NCI-H1930 (cell line): ENCODE measurements at regions not wholly inside any gene's neighbourhood (a gene's known extent, or its start where the extent isn't known, plus 50 kb on each side); places are given as distances from the start of the nearest gene placed in this dataset.

Experiments used
- DNase-seq, 2 experiments: peaks; one replicate each; lab custom pipeline; 2025; lab: John Stamatoyannopoulos, UW

- DNase-seq: no peak
Observed at GRCh38 chr7:88429382-88429781, 122.7 kb upstream of the STEAP4 start.

GRCh38 chr7:88402529-88402928 lies 95.8 kb upstream of the STEAP4 start:
- no peak for DNase-seq

GRCh38 chr7:88401009-88401623 lies 94.4 kb upstream of the STEAP4 start:
- DNase-seq: no peak

- no peak for DNase-seq
Observed at GRCh38 chr7:88399696-88400240, 93.1 kb upstream of the STEAP4 start.

- no peak for DNase-seq
Observed at GRCh38 chr7:88399036-88399435, 92.3 kb upstream of the STEAP4 start.

GRCh38 chr7:88398459-88398858 lies 91.8 kb upstream of the STEAP4 start:
- no peak for DNase-seq

GRCh38 chr7:88396948-88397322 lies 90.2 kb upstream of the STEAP4 start:
- DNase-seq: no peak

- DNase-seq: no peak
Observed at GRCh38 chr7:88396295-88396947, 89.7 kb upstream of the STEAP4 start.

GRCh38 chr7:88395715-88396114 lies 89.0 kb upstream of the STEAP4 start:
- no peak for DNase-seq

GRCh38 chr7:88391247-88391646 lies 84.6 kb upstream of the STEAP4 start:
- DNase-seq: no peak

- DNase-seq: no peak
Observed at GRCh38 chr7:88387368-88387767, 80.7 kb upstream of the STEAP4 start.

- no peak for DNase-seq
Observed at GRCh38 chr7:88386665-88387156, 80.0 kb upstream of the STEAP4 start.

- DNase-seq: no peak
Observed at GRCh38 chr7:88377434-88377833, 70.7 kb upstream of the STEAP4 start.

- DNase-seq: no peak
Observed at GRCh38 chr7:88368686-88369085, 62.0 kb upstream of the STEAP4 start.

GRCh38 chr7:88366845-88367244 lies 60.2 kb upstream of the STEAP4 start:
- DNase-seq: no peak

- DNase-seq: no peak
Observed at GRCh38 chr7:88363869-88364268, 57.2 kb upstream of the STEAP4 start.

- DNase-seq: no peak
Observed at GRCh38 chr7:88363249-88363648, 56.6 kb upstream of the STEAP4 start.

GRCh38 chr7:88361357-88361756 lies 54.7 kb upstream of the STEAP4 start:
- no peak for DNase-seq

- no peak for DNase-seq
Observed at GRCh38 chr7:88358881-88359280, 52.2 kb upstream of the STEAP4 start.

- no peak for DNase-seq
Observed at GRCh38 chr7:88358526-88358838, 51.8 kb upstream of the STEAP4 start.

- DNase-seq: no peak
Observed at GRCh38 chr7:88357781-88358525, 51.3 kb upstream of the STEAP4 start.

GRCh38 chr7:88357294-88357693 lies 50.6 kb upstream of the STEAP4 start:
- no peak for DNase-seq
